Suprapubic skin (tissue), 4 donors: ENCODE measurements at regions not wholly inside any gene's neighbourhood (a gene's known extent, or its start where the extent isn't known, plus 50 kb on each side); places are given as distances from the start of the nearest gene placed in this dataset.

Experiments used
- DNase-seq, 2 donors: peaks; one replicate each; pipeline ENCODE4 v3.0.0-alpha.2; 2019; ENCODE audit warnings: low spot score in 2 of 2
- H3K27ac ChIP-seq: fragments of 200-600 bp; sonication (generic); one replicate; pipeline ENCODE4 v1.5.1; 2019
- H3K27me3 ChIP-seq: fragments of 200-600 bp; sonication (generic); one replicate; pipeline ENCODE4 v1.5.1; 2019
- H3K36me3 ChIP-seq: fragments of 200-600 bp; sonication (generic); one replicate; pipeline ENCODE4 v1.5.1; 2019
- H3K4me1 ChIP-seq: fragments of 200-600 bp; sonication (generic); one replicate; pipeline ENCODE4 v1.5.1; 2019
- H3K4me3 ChIP-seq: fragments of 200-600 bp; sonication (generic); one replicate; pipeline ENCODE4 v1.5.1; 2019; ENCODE audit warnings: mild to moderate bottlenecking
- H3K9me3 ChIP-seq: fragments of 200-600 bp; sonication (generic); one replicate; pipeline ENCODE4 v1.5.1; 2019
- EP300 ChIP-seq: sonication (generic); formaldehyde crosslinking; IDR thresholded peaks from one replicate; pipeline ENCODE4 v1.6.1; 2017; ENCODE audit warnings: antibody characterized with exemption
- POLR2A ChIP-seq, 2 donors: fragments of 450-650 bp; IDR thresholded peaks; one replicate each; pipeline ENCODE4 v1.6.1; 2017; ENCODE audit warnings: antibody characterized with exemption in 2 of 2, mild to moderate bottlenecking in 2 of 2, moderate library complexity in 2 of 2
- POLR2AphosphoS5 ChIP-seq, 3 donors: sonication (generic); formaldehyde crosslinking; IDR thresholded peaks; one replicate each; pipeline ENCODE4 v1.6.1; 2017; ENCODE audit warnings: antibody characterized with exemption in 3 of 3
- WGBS: methylation state at CpG from one replicate; pipeline ENCODE4 v1.1.5; 2018; 5-methylcytosine and 5-hydroxymethylcytosine counted together
- TF ChIP-seq, protein P1 (sequence below), 2 donors: fragments of 200-600 bp in 1 of 2; fragments of 450-650 bp in 1 of 2; sonication (generic) in 1 of 2; IDR thresholded peaks; one replicate each; pipeline ENCODE4 v1.5.1; 2016 to 2019; ENCODE audit warnings: antibody characterized with exemption in 2 of 2, mild to moderate bottlenecking in 1 of 2, moderate library complexity in 1 of 2

DNA sequence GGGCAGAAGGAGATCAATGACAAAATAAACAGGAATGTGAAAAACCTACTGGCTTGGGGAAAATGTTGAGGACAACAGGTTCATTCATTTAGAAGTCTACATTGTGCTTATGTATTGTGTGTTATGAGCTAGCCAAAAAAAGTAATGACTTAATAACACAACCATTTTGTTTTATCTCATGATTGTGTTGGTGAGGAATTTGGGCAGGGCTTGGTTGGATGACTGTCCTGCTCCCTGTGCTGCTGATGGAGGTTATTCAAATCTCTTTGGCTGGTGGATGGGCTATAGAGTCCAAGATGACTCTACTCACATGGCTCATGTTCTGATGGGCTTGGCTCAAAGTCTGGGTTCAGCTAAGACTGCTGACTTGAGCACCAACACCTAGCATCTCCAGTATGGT is 116.3 kb downstream of the HS3ST1 start:
- TF ChIP-seq, protein P1, sequence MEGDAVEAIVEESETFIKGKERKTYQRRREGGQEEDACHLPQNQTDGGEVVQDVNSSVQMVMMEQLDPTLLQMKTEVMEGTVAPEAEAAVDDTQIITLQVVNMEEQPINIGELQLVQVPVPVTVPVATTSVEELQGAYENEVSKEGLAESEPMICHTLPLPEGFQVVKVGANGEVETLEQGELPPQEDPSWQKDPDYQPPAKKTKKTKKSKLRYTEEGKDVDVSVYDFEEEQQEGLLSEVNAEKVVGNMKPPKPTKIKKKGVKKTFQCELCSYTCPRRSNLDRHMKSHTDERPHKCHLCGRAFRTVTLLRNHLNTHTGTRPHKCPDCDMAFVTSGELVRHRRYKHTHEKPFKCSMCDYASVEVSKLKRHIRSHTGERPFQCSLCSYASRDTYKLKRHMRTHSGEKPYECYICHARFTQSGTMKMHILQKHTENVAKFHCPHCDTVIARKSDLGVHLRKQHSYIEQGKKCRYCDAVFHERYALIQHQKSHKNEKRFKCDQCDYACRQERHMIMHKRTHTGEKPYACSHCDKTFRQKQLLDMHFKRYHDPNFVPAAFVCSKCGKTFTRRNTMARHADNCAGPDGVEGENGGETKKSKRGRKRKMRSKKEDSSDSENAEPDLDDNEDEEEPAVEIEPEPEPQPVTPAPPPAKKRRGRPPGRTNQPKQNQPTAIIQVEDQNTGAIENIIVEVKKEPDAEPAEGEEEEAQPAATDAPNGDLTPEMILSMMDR (IDR thresholded peaks at IDR 0.05) = no peak
- TF ChIP-seq POLR2AphosphoS5 (IDR thresholded peaks at IDR 0.05) = no peak
- no peak for TF ChIP-seq POLR2A (IDR thresholded peaks at IDR 0.05)
- no peak for TF ChIP-seq EP300
- H3K36me3 ChIP-seq = no peaks in the 10 kb centered on the region
- H3K4me1 ChIP-seq = no peaks in the 10 kb centered on the region
- H3K4me3 ChIP-seq = no peak overlapping the region
- no peak overlapping the region for H3K27ac ChIP-seq
- DNase-seq = no peak
- no peaks in the 10 kb centered on the region for H3K27me3 ChIP-seq
- H3K9me3 ChIP-seq = no peaks in the 10 kb centered on the region

DNA sequence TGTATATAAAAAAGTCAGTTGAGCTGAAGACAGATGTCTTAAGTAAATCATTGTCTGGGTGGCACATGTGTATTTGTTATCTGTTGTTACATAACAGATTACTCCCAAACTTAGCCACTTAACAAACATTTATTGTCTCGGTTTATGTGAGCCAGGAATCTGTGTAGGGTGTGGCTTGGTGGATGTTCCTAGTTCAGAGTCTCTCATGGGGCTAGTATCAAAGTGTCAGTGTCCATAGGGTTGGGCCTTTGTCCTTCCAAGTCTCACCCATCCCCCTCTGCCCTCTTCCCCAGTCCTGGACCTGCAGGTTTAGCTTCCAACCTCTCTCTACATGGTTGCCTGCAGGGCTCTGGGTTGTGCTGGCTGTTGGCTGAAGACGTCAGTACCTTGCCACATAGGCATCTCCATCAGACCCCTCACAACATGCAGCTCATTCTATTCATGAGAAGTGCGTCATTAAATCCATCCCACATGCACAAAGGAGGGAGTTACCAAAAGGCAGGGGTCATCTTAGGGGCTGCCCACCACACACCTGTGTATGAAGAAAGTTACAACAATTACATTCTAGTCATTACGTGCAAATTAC is 127.5 kb downstream of the HS3ST1 start:
- TF ChIP-seq, protein P1 (IDR thresholded peaks at IDR 0.05) = no peak
- TF ChIP-seq EP300 (no peak), POLR2A (IDR thresholded peaks at IDR 0.05) (no peak), POLR2AphosphoS5 (IDR thresholded peaks at IDR 0.05) (no peak)
- DNase-seq = no peak
- Histone ChIP-seq H3K4me1 (no peaks in the 10 kb centered on the region), H3K27me3 (no peaks in the 10 kb centered on the region), H3K27ac (no peak overlapping the region), H3K36me3 (no peaks in the 10 kb centered on the region), H3K9me3 (no peaks in the 10 kb centered on the region), H3K4me3 (no peak overlapping the region)
- 67% methylated on average over 4 of the region's 4 CpGs for WGBS

DNA sequence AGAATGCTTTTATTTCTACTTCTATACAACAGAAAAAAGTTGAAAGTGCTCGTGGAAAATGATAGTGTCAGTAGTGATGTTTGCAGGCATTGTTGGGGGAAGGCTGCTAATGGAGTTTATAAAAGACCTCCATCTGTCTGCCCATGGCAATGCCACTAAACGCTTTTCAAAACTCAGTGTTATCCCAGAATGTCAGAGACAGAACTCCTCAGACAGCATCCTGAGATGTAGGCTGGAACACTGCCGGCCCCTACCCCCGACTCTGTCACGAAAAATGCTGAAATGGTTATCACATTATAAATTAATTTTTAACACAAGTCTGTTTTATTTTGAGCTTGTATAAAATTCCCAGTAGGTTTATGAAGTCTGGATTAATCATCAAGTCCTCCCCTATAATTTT is 128.9 kb downstream of the HS3ST1 start:
- 84% methylated on average over 5 of the region's 5 CpGs for WGBS

DNA sequence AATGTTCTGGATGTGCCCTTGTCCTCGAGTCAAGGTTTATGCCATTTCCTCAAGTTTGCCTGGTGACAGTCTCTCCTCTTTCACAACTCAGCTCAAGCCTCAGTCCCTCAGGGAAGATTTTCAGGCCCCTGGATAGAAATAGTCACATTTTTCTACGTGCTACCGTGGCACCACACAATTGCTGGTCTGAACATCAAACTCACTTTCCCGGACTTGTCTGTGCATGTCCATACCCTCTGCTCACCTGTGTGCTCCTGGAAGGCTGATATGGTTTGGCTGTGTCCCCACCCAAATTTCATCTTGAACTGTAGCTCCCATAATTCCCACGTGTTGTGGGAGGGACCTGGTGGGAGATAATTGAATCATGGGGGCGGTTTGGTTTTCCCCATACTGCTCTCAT is 129.7 kb downstream of the HS3ST1 start:
- WGBS = 56% methylated on average over 6 of the region's 6 CpGs
- Histone ChIP-seq H3K9me3 (no peaks in the 10 kb centered on the region), H3K36me3 (no peaks in the 10 kb centered on the region), H3K27ac (no peak overlapping the region), H3K4me1 (no peaks in the 10 kb centered on the region), H3K27me3 (no peaks in the 10 kb centered on the region), H3K4me3 (no peak overlapping the region)
- DNase-seq = no peak
- no peak for TF ChIP-seq EP300
- no peak for TF ChIP-seq POLR2AphosphoS5 (IDR thresholded peaks at IDR 0.05)
- no peak for TF ChIP-seq POLR2A (IDR thresholded peaks at IDR 0.05)
- TF ChIP-seq, protein P1 (IDR thresholded peaks at IDR 0.05) = no peak

More for the DNA sequence above, 128.9 kb downstream of the HS3ST1 start:
- H3K27ac ChIP-seq = no peak overlapping the region
- DNase-seq = no peak
- no peaks in the 10 kb centered on the region for H3K36me3 ChIP-seq
- no peak for TF ChIP-seq POLR2A (IDR thresholded peaks at IDR 0.05)
- H3K4me3 ChIP-seq = no peak overlapping the region
- H3K9me3 ChIP-seq = no peaks in the 10 kb centered on the region
- no peaks in the 10 kb centered on the region for H3K4me1 ChIP-seq
- no peaks in the 10 kb centered on the region for H3K27me3 ChIP-seq

DNA sequence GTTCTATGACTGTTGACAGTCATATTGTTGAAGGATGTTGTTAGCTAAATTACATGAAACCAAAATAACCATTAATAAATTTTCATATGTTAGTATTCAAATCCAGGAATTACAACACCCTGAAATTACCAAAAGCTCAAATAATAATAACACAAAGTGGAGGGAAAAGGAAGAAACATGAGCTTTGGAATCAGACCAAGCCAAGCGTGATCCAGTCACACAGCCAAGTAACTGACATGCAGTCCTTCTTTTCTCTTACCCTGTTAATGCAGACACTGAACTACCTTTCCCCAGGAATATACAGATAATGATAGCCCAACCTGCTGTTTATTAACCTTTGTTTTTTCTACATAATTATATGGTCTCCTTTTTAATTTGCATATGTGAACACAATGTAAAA is 130.2 kb downstream of the HS3ST1 start:
- H3K4me1 ChIP-seq = no peaks in the 10 kb centered on the region
- TF ChIP-seq, protein P1 (IDR thresholded peaks at IDR 0.05) = no peak
- no peak for TF ChIP-seq EP300
- TF ChIP-seq POLR2A (IDR thresholded peaks at IDR 0.05) = no peak
- no peak for TF ChIP-seq POLR2AphosphoS5 (IDR thresholded peaks at IDR 0.05)
- no peak overlapping the region for H3K27ac ChIP-seq
- H3K36me3 ChIP-seq = no peaks in the 10 kb centered on the region
- H3K9me3 ChIP-seq = no peaks in the 10 kb centered on the region
- 44% methylated on average over 1 of the region's 1 CpG for WGBS
- no peak overlapping the region for H3K4me3 ChIP-seq
- no peak for DNase-seq
- no peaks in the 10 kb centered on the region for H3K27me3 ChIP-seq

DNA sequence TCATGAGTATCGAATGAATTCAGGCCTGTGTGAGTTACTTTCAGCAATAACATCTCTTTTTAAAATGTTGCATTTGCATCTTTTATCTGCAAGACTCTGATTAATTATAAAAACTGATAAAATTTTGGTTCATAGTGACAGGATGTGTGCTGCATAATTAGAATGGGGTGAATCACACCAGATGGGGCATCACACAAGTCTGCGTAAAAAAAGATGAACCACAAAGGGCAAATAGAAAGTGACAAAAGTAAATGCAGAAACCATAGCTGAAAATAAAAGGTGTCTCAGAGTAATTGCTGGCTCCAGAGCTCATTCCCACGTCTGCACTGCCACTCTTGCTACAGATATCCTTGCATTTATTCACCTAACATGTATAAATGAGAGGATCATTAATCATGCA is 131.1 kb downstream of the HS3ST1 start:
- H3K36me3 ChIP-seq = no peaks in the 10 kb centered on the region
- TF ChIP-seq POLR2AphosphoS5 (IDR thresholded peaks at IDR 0.05) = no peak
- TF ChIP-seq, protein P1 (IDR thresholded peaks at IDR 0.05) = no peak
- TF ChIP-seq EP300 = no peak
- TF ChIP-seq POLR2A (IDR thresholded peaks at IDR 0.05) = no peak
- H3K4me1 ChIP-seq = no peaks in the 10 kb centered on the region
- no peak overlapping the region for H3K4me3 ChIP-seq
- no peak for DNase-seq
- WGBS = 77% methylated on average over 3 of the region's 3 CpGs
- no peak overlapping the region for H3K27ac ChIP-seq
- H3K27me3 ChIP-seq = no peaks in the 10 kb centered on the region
- H3K9me3 ChIP-seq = no peaks in the 10 kb centered on the region
